Vagina (tissue), 2 donors: ENCODE measurements at regions not wholly inside any gene's neighbourhood (a gene's known extent, or its start where the extent isn't known, plus 50 kb on each side); places are given as distances from the start of the nearest gene placed in this dataset.

Experiments used
- POLR2A ChIP-seq, 2 donors: fragments of 450-650 bp; IDR thresholded peaks; one replicate each; pipeline ENCODE4 v1.6.1; 2017; ENCODE audit warnings: antibody characterized with exemption in 2 of 2, mild to moderate bottlenecking in 2 of 2, moderate library complexity in 2 of 2
- POLR2AphosphoS5 ChIP-seq, 2 donors: sonication (generic); formaldehyde crosslinking; IDR thresholded peaks; one replicate each; pipeline ENCODE4 v1.9.0; 2017; ENCODE audit warnings: antibody characterized with exemption in 2 of 2, mild to moderate bottlenecking in 2 of 2, low read depth in 1 of 2; ENCODE audit not compliant: insufficient read depth in 1 of 2
- TF ChIP-seq, protein P1 (sequence below), 3 experiments: fragments of 450-650 bp in 2 of 3; fragments of 200-600 bp in 1 of 3; sonication (generic) in 1 of 3; IDR thresholded peaks; one replicate each; pipeline ENCODE4 v1.5.1; 2017 to 2019; ENCODE audit warnings: antibody characterized with exemption in 3 of 3, mild to moderate bottlenecking in 2 of 3, moderate library complexity in 2 of 3

DNA sequence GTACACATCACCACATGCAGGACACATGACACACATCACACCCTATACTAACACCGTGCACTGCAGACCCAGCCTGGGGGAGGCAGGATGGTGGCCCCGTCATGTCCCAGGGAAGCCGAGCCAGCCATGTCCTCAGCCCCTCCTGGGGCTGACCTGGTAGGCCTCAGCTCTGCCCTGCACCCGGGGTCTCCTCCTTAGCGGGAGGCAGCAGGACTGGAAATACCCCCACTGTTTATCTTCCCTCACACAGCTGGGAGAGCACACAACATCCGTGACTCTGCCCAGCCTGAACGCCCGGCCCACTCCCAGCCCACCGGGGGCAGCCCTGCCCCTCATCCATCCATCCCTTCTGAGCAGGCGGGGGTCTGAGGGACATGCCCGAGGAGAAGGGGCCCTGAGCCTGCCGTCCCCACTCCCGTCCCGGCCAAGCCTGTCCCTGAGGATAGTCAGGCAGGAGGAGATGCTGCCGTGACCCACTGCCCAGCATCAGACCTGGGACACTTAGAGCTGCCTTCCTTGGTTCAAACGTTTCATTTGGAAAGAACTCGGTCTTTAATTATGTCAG lies 945.0 kb downstream of the BRD1 start:
- TF ChIP-seq POLR2A (IDR thresholded peaks at IDR 0.05) (no peak), POLR2AphosphoS5 (IDR thresholded peaks at IDR 0.05; ENCODE audit: insufficient read depth in 1 of 2, low read depth in 1 of 2) (no peak)
- TF ChIP-seq, protein P1, sequence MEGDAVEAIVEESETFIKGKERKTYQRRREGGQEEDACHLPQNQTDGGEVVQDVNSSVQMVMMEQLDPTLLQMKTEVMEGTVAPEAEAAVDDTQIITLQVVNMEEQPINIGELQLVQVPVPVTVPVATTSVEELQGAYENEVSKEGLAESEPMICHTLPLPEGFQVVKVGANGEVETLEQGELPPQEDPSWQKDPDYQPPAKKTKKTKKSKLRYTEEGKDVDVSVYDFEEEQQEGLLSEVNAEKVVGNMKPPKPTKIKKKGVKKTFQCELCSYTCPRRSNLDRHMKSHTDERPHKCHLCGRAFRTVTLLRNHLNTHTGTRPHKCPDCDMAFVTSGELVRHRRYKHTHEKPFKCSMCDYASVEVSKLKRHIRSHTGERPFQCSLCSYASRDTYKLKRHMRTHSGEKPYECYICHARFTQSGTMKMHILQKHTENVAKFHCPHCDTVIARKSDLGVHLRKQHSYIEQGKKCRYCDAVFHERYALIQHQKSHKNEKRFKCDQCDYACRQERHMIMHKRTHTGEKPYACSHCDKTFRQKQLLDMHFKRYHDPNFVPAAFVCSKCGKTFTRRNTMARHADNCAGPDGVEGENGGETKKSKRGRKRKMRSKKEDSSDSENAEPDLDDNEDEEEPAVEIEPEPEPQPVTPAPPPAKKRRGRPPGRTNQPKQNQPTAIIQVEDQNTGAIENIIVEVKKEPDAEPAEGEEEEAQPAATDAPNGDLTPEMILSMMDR (IDR thresholded peaks at IDR 0.05) = no peak
